Psoas muscle (tissue), 7 donors: ENCODE measurements at regions not wholly inside any gene's neighbourhood (a gene's known extent, or its start where the extent isn't known, plus 50 kb on each side); places are given as distances from the start of the nearest gene placed in this dataset.

Experiments used
- ATAC-seq, 4 donors: fragments of 200-7000 bp; cut with Tn5 transposase; one replicate each; pipeline ENCODE4 v1.9.1; 2020; ENCODE audit warnings: moderate library complexity in 3 of 4, mild to moderate bottlenecking in 2 of 4
- DNase-seq, 2 donors: peaks; one replicate each; pipeline ENCODE4 v3.0.0-alpha.2; 2020
- H3K27ac ChIP-seq: fragments of 200-600 bp; one replicate; pipeline ENCODE4 v1.8.0; 2022
- H3K27me3 ChIP-seq, 3 donors: fragments of 200-600 bp in 1 of 3; one replicate each; pipeline versions ENCODE4 v1.6.1 to v1.8.0; 2013 to 2022; ENCODE audit warnings: low read length in 2 of 3, mild to moderate bottlenecking in 2 of 3, moderate library complexity in 1 of 3; ENCODE audit not compliant: insufficient read depth in 3 of 3
- H3K36me3 ChIP-seq, 2 donors: fragments of 200-600 bp in 1 of 2; one replicate each; pipeline versions ENCODE4 v1.6.1 to v1.8.0; 2013 to 2022; ENCODE audit warnings: low read depth in 1 of 2, mild to moderate bottlenecking in 1 of 2, moderate library complexity in 1 of 2; ENCODE audit not compliant: insufficient read depth in 1 of 2
- H3K4me1 ChIP-seq: fragments of 200-600 bp; one replicate; pipeline ENCODE4 v1.8.0; 2022
- H3K4me3 ChIP-seq: fragments of 200-600 bp; one replicate; pipeline ENCODE4 v1.8.0; 2022; ENCODE audit warnings: mild to moderate bottlenecking
- H3K9me3 ChIP-seq: fragments of 200-600 bp; one replicate; pipeline ENCODE4 v1.8.0; 2022
- CTCF ChIP-seq: fragments of 200-600 bp; IDR thresholded peaks from one replicate; pipeline ENCODE4 v1.8.0; 2022; ENCODE audit warnings: antibody characterized with exemption
- WGBS, 3 donors: extraction: QIAGEN DNeasy Blood & Tissue Kit; methylation state at CpG; one replicate each; pipeline versions ENCODE4 v1.1.6 to v1.1.7; 2013; 5-methylcytosine and 5-hydroxymethylcytosine counted together
- intact Hi-C, 2 donors: fragments of 100-400 bp; cut with DNase I; formaldehyde crosslinking; loops; one replicate each; pipeline versions ENCODE4 v1.11.0 to v1.14.2; 2022
- donor health status: healthy with polysubstance abuse.
- donor health status: DM: no; HTN: no; CAD: no; lungs with moderate emphysema.
- donor health status: Bipolar disorder and iron deficiency.
- donor health status: healthy.
- donor health status: DM: yes; HTN: yes; CAD: no.
- donor health status: DM: no; HTN: no; CAD: no.
- donor health status: DM: yes; HTN: yes; CAD: no.

DNA sequence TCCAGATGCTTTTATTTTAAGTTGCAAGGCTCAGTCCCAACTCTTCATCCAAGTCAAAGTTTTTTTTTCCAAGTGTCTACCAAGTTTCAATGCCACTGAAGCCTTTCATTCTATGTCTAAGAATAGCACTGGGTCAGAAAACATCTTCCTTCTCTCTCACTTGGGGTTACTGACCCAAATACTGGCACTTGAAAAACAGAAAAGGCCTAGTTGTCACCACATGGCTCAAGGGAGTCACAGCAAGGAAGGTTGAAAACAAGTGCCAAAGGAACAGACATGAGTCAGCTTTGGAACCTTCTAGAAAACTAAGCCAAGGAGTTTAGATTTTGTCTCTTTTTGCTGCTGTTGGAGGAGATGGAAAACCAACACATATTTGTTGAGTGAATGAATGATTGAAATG lies 146.5 kb downstream of the COPS8 start:
- H3K27ac ChIP-seq: peak overlapping the region; percentile 11
- H3K9me3 ChIP-seq: no peaks in the 10 kb centered on the region
- H3K4me1 ChIP-seq: peaks cover 26% of the 10 kb centered on the region
- intact Hi-C loops: no loop called here
- no peak overlapping the region for H3K4me3 ChIP-seq
- DNase-seq (no peak), ATAC-seq (peak in 1 of 4 donors; percentile 26)
- H3K36me3 ChIP-seq: no peaks in the 10 kb centered on the region
- TF ChIP-seq CTCF: no peak
- H3K27me3 ChIP-seq: no peaks in the 10 kb centered on the region

- peak in 3 of 4 donors; percentile 73 to 79 (median 74) for ATAC-seq
- intact Hi-C loops: no loop called here
- Histone ChIP-seq H3K9me3 (no peaks in the 10 kb centered on the region), H3K4me3 (no peak overlapping the region), H3K27ac (no peak overlapping the region), H3K36me3 (no peaks in the 10 kb centered on the region), H3K27me3 (no peaks in the 10 kb centered on the region), H3K4me1 (peaks cover 26% of the 10 kb centered on the region)
- TF ChIP-seq CTCF: no peak
- DNase-seq: no peak
- WGBS, 3 donors: 52 to 87% (median 71%) methylated on average over 2 of the region's 2 CpGs
Observed at GRCh38 chr2:237234268-237234667, 148.6 kb downstream of the COPS8 start.

DNA sequence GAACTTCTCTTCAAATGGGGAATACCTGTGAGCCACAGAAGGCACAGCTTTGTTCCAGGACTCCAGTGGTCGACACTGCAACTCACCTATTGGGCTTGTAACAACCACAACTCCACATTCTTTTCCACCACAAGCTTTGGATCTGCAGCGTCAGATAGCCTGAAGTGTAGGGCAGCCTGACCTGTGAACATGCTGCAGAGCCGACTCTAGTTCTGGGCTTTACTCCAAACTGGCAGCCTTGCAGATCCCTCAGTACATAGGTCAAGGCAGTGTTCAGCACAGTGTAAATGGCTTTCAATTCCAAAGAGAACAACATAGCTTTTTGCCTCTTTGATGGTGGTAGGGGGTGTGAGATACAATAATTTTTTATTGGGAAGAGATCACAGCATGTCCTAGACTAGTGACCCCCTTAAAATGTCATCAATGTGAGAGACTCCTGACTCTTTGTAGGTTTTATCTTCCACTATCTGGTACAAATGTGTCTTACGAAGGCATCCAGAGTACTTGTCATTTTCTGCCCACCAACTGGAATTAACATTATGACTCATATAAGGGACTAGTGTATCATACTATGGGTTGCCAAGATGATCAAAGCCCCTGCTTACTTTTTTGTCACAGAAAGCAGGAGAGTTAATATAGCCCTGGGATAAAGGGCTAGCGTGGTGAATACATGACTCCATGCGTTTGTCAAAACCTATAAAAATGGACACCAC lies 149.8 kb downstream of the COPS8 start:
- Histone ChIP-seq H3K9me3 (no peaks in the 10 kb centered on the region), H3K4me1 (peaks cover 26% of the 10 kb centered on the region), H3K4me3 (no peak overlapping the region), H3K27me3 (no peaks in the 10 kb centered on the region), H3K36me3 (no peaks in the 10 kb centered on the region), H3K27ac (peak overlapping the region; percentile 36)
- ATAC-seq (peak; percentile 80 to 93 (median 93)), DNase-seq (peak; percentile 34 to 77)
- WGBS, 3 donors: 43 to 60% (median 55%) methylated on average over 6 of the region's 6 CpGs
- intact Hi-C loops: no loop called here
- no peak for TF ChIP-seq CTCF

- Histone ChIP-seq H3K9me3 (peaks cover 5% of the 10 kb centered on the region), H3K27me3 (no peaks in the 10 kb centered on the region), H3K4me3 (no peak overlapping the region), H3K36me3 (no peaks in the 10 kb centered on the region), H3K27ac (no peak overlapping the region), H3K4me1 (peaks cover 26% of the 10 kb centered on the region)
- no peak for DNase-seq
- TF ChIP-seq CTCF: no peak
- WGBS, 3 donors: 94 to 97% (median 96%) methylated on average over 2 of the region's 2 CpGs
- ATAC-seq: no peak
- intact Hi-C loops: no loop called here
Observed at GRCh38 chr2:237236188-237236587, 150.5 kb downstream of the COPS8 start.

DNA sequence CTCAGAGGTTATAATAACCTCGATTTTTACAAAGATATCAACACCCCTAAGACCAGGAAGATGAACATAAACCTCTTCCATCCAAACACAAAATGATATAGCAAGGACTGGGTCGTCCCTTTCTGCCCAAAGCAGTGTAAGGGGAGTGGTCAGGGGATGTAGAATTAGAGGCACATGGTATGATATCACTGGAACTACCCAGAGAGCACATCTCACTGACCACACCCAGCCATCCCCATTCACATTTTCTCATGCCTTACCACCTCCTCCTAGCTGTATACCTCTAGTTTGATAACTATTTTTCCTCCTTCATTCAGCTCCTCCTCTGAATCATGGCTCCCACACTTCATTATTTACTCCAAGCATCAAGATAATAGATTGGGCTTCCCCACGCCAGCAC lies 152.6 kb downstream of the COPS8 start:
- no peaks in the 10 kb centered on the region for H3K27me3 ChIP-seq
- ATAC-seq (no peak), DNase-seq (no peak)
- 65 to 71% (median 67%) methylated on average over 3 of the region's 3 CpGs for WGBS, 3 donors
- H3K9me3 ChIP-seq: peaks cover 11% of the 10 kb centered on the region
- TF ChIP-seq CTCF: no peak
- H3K4me3 ChIP-seq: no peak overlapping the region
- no peak overlapping the region for H3K27ac ChIP-seq
- intact Hi-C loops: no loop called here
- no peaks in the 10 kb centered on the region for H3K36me3 ChIP-seq
- H3K4me1 ChIP-seq: peaks cover 20% of the 10 kb centered on the region
